Stomach (tissue), 4 donors: ENCODE measurements at regions not wholly inside any gene's neighbourhood (a gene's known extent, or its start where the extent isn't known, plus 50 kb on each side); places are given as distances from the start of the nearest gene placed in this dataset.

Source experiments
- EP300 ChIP-seq: sonication (generic); formaldehyde crosslinking; IDR thresholded peaks from one replicate; pipeline ENCODE4 v1.6.1; 2017; ENCODE audit warnings: antibody characterized with exemption
- POLR2AphosphoS5 ChIP-seq, 3 donors: sonication (generic); formaldehyde crosslinking; IDR thresholded peaks; one replicate each; pipeline ENCODE4 v1.6.1; 2016; ENCODE audit warnings: antibody characterized with exemption in 3 of 3

- TF ChIP-seq POLR2AphosphoS5 (IDR thresholded peaks at IDR 0.05), result no peak
- no peak for TF ChIP-seq EP300
Measured at GRCh38 chr10:53029449-53029848, 256.9 kb upstream of the MBL2 start.
